HCT116 (cell line): ENCODE measurements at regions not wholly inside any gene's neighbourhood (a gene's known extent, or its start where the extent isn't known, plus 50 kb on each side); places are given as distances from the start of the nearest gene placed in this dataset.

ENCODE experiments used
- ATAC-seq: fragments of 200-7000 bp; cut with Tn5 transposase; 2 replicates; pipeline ENCODE4 v1.9.1; 2020; ENCODE audit warnings: mild to moderate bottlenecking, moderate library complexity
- BruUV-seq: library from RNA; stranded (reverse); fragments of 400-500 nt; replicated peaks from 2 replicates; lab custom pipeline; 2021; lab: Mats Ljungman, UMichigan
- CTCF ChIA-PET: fragments of 300-600 bp; sonication (Branson Sonifier 250); formaldehyde crosslinking; loops from one replicate; lab custom pipeline; 2021; ENCODE audit warnings: antibody characterized with exemption; lab: Charles Lee
- POLR2A ChIA-PET: fragments of 300-600, 350-600 bp; sonication (Branson Sonifier 250); formaldehyde crosslinking; loops from one replicate; lab custom pipeline; 2021; ENCODE audit warnings: antibody characterized with exemption; lab: Charles Lee
- RAD21 ChIA-PET, 2 experiments: fragments of 300-600 bp; sonication (Branson Sonifier 250); formaldehyde crosslinking; loops; one replicate each; lab custom pipeline; 2023; ENCODE audit warnings: low total read pairs in 2 of 2; ENCODE audit not compliant: uncharacterized antibody in 2 of 2, unreplicated experiment in 2 of 2, low non-redundant PET in 1 of 2; lab: Charles Lee
- DNase-seq: peaks from one replicate; pipeline ENCODE4 v3.0.0-alpha.2; 2010; ENCODE audit warnings: low read depth, low spot score
- H2AFZ ChIP-seq: fragments of 200-600 bp; shearing (Covaris generic), sonication (generic); 2 replicates; pipeline ENCODE4 v1.6.1; 2017; ENCODE audit warnings: low read depth, mixed run types, mixed read lengths, antibody characterized with exemption, low read length; ENCODE audit not compliant: poor library complexity, severe bottlenecking
- H3K27ac ChIP-seq: 2 replicates; pipeline ENCODE4 v1.5.1; 2012; ENCODE audit warnings: low read depth, low read length
- H3K27me3 ChIP-seq: fragments of 200-600 bp; sonication (generic); 2 replicates; pipeline ENCODE4 v1.6.1; 2016; ENCODE audit warnings: mixed run types, low read length, mixed read lengths; ENCODE audit not compliant: insufficient read depth
- H3K36me3 ChIP-seq, 2 experiments: fragments of 200-500 bp in 1 of 2; fragments of 200-600 bp in 1 of 2; sonication (Bioruptor generic) in 1 of 2; sonication (generic) in 1 of 2; 2 replicates each; pipeline versions ENCODE4 v1.5.1 to v1.6.1; 2014 to 2016; ENCODE audit warnings: low read length in 2 of 2, inconsistent platforms in 1 of 2, mixed read lengths in 1 of 2, mixed run types in 1 of 2; ENCODE audit not compliant: insufficient read depth in 2 of 2, control insufficient read depth in 1 of 2
- H3K4me1 ChIP-seq, 2 experiments: fragments of 200-600 bp in 1 of 2; sonication (generic) in 1 of 2; 2 replicates each; pipeline versions ENCODE4 v1.5.1 to v1.6.1; 2012 to 2017; ENCODE audit warnings: low read length in 2 of 2, inconsistent platforms in 1 of 2, mild to moderate bottlenecking in 1 of 2, mixed read lengths in 1 of 2, mixed run types in 1 of 2, moderate library complexity in 1 of 2; ENCODE audit not compliant: insufficient read depth in 2 of 2, control insufficient read depth in 1 of 2
- H3K4me2 ChIP-seq: fragments of 200-600 bp; sonication (generic); 2 replicates; pipeline ENCODE4 v1.6.1; 2017; ENCODE audit warnings: mixed run types, low read length, mixed read lengths
- H3K4me3 ChIP-seq, 2 experiments: fragments of 200-600 bp in 1 of 2; sonication (generic) in 1 of 2; replicated peaks in 1 of 2; 2 replicates each; pipeline ENCODE4 v1.5.1; 2011 to 2016; ENCODE audit warnings: low read length in 2 of 2, control low read depth in 1 of 2, low read depth in 1 of 2, mild to moderate bottlenecking in 1 of 2, mixed read lengths in 1 of 2, mixed run types in 1 of 2
- H3K79me2 ChIP-seq: fragments of 200-600 bp; sonication (generic); 2 replicates; pipeline ENCODE4 v1.6.1; 2017; ENCODE audit warnings: mild to moderate bottlenecking, mixed run types, low read length, moderate library complexity, mixed read lengths; ENCODE audit not compliant: insufficient read depth
- H3K9ac ChIP-seq: fragments of 200-600 bp; sonication (generic); 2 replicates; pipeline ENCODE4 v1.6.1; 2016; ENCODE audit warnings: low read length, mixed read lengths
- H3K9me2 ChIP-seq: fragments of 200-600 bp; sonication (generic), shearing (Covaris generic); 2 replicates; pipeline ENCODE4 v1.6.1; 2017; ENCODE audit warnings: mixed run types, mild to moderate bottlenecking, moderate library complexity; ENCODE audit not compliant: insufficient read depth
- H3K9me3 ChIP-seq, 2 experiments: fragments of 200-500 bp in 1 of 2; fragments of 200-600 bp in 1 of 2; sonication (Bioruptor generic) in 1 of 2; sonication (generic) in 1 of 2; 2 replicates each; pipeline ENCODE4 v1.6.1; 2014 to 2017; ENCODE audit warnings: low read length in 2 of 2, mixed read lengths in 2 of 2, inconsistent platforms in 1 of 2, low read depth in 1 of 2, mild to moderate bottlenecking in 1 of 2, mixed run types in 1 of 2, moderate library complexity in 1 of 2; ENCODE audit not compliant: control insufficient read depth in 1 of 2, insufficient read depth in 1 of 2
- H4K20me1 ChIP-seq: fragments of 200-600 bp; sonication (generic), shearing (Covaris generic); 2 replicates; pipeline ENCODE4 v1.6.1; 2017; ENCODE audit warnings: mixed run types, mild to moderate bottlenecking, moderate library complexity; ENCODE audit not compliant: insufficient read depth
- ELF1 ChIP-seq: IDR thresholded peaks from 2 replicates; pipeline ENCODE4 v1.6.1; 2012; ENCODE audit warnings: low read depth, borderline replicate concordance
- EZH2phosphoT487 ChIP-seq: fragments of 200-600 bp; IDR thresholded peaks from 2 replicates; pipeline ENCODE4 v1.6.1; 2018; ENCODE audit warnings: antibody characterized with exemption, borderline replicate concordance
- FOSL1 ChIP-seq: IDR thresholded peaks from 2 replicates; pipeline ENCODE4 v1.6.1; 2012; ENCODE audit warnings: low read depth
- JUND ChIP-seq: IDR thresholded peaks from 2 replicates; pipeline ENCODE4 v1.6.1; 2012
- POLR2AphosphoS5 ChIP-seq: IDR thresholded peaks from 2 replicates; pipeline ENCODE4 v1.6.1; 2011; ENCODE audit warnings: mild to moderate bottlenecking, low read depth, low read length, moderate library complexity
- RAD21 ChIP-seq: IDR thresholded peaks from 2 replicates; pipeline ENCODE4 v1.6.1; 2012; ENCODE audit warnings: low read depth, mild to moderate bottlenecking
- SIN3A ChIP-seq: IDR thresholded peaks from 2 replicates; pipeline ENCODE4 v1.6.1; 2012; ENCODE audit warnings: low read depth
- SP1 ChIP-seq: IDR thresholded peaks from 2 replicates; pipeline ENCODE4 v1.6.1; 2012; ENCODE audit warnings: low read depth
- TCF7L2 ChIP-seq: IDR thresholded peaks from 2 replicates; pipeline ENCODE4 v1.7.0; 2011; ENCODE audit warnings: borderline replicate concordance, inconsistent platforms; ENCODE audit not compliant: insufficient read depth, insufficient read length; ENCODE audit errors: extremely low read depth
- ZNF274 ChIP-seq: fragments of 200-500 bp; sonication (Bioruptor generic); IDR thresholded peaks from 2 replicates; pipeline ENCODE4 v1.6.1; 2014; ENCODE audit warnings: mild to moderate bottlenecking, low read depth, low read length, inconsistent platforms
- intact Hi-C: fragments of 100-400 bp; cut with micrococcal nuclease; formaldehyde crosslinking; loops from 2 replicates; pipeline ENCODE4 v1.10.0; 2022
- TF ChIP-seq, protein P1 (sequence below), 3 experiments: fragments of 200-600 bp in 1 of 3; sonication (generic) in 1 of 3; IDR thresholded peaks in 2 of 3; conservative IDR thresholded peaks in 1 of 3; 2 replicates each; pipeline ENCODE4 v1.5.1; 2012 to 2017; ENCODE audit warnings: low read depth in 2 of 3, low read length in 2 of 3, antibody characterized with exemption in 1 of 3, borderline replicate concordance in 1 of 3, control low read depth in 1 of 3, mild to moderate bottlenecking in 1 of 3, mixed read lengths in 1 of 3, mixed run types in 1 of 3, moderate library complexity in 1 of 3; ENCODE audit not compliant: insufficient read depth in 1 of 3
- TF ChIP-seq, protein P2 (sequence below): IDR thresholded peaks from 2 replicates; pipeline ENCODE4 v1.6.1; 2012; ENCODE audit warnings: low read depth
- TF ChIP-seq, protein P3 (sequence below): IDR thresholded peaks from 2 replicates; pipeline ENCODE4 v1.6.1; 2012

DNA sequence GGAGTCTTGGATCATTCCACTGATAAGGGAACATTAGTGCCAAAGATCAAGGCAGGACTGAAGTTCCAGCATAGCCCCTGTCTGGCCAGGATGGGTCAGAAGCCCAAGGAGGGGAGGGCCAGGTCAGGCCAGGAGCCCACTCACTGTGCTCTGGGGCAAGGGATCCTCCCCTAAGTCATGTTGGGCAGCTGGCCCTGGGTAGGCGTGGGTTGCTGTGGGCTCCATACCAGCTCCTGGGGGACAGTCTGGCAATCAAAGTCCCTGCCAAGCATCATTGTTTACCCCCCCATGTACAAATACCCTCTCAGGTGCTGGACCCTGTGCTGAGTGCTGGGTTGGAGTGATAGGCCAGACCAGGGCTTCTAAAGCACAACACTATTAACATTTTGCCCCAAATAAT lies 130.5 kb downstream of the IRX5 start:
- ATAC-seq = no peak
- Histone ChIP-seq H3K9me2 (no peaks in the 10 kb centered on the region), H4K20me1 (no peaks in the 10 kb centered on the region), H3K4me2 (no peak overlapping the region), H3K9me3 (no peaks in the 10 kb centered on the region), H3K79me2 (no peaks in the 10 kb centered on the region), H3K27me3 (peaks cover 12% of the 10 kb centered on the region; the same call in 1 of the 2 replicates), H2AFZ (no peak overlapping the region), H3K4me1 (no peaks in the 10 kb centered on the region), H3K4me3 (no peak overlapping the region), H3K36me3 (no peaks in the 10 kb centered on the region), H3K27ac (no peak overlapping the region), H3K9ac (no peak overlapping the region)
- RAD21 ChIA-PET = no interaction called here
- POLR2A ChIA-PET = no interaction called here
- DNase-seq = no peak
- TF ChIP-seq, protein P1, sequence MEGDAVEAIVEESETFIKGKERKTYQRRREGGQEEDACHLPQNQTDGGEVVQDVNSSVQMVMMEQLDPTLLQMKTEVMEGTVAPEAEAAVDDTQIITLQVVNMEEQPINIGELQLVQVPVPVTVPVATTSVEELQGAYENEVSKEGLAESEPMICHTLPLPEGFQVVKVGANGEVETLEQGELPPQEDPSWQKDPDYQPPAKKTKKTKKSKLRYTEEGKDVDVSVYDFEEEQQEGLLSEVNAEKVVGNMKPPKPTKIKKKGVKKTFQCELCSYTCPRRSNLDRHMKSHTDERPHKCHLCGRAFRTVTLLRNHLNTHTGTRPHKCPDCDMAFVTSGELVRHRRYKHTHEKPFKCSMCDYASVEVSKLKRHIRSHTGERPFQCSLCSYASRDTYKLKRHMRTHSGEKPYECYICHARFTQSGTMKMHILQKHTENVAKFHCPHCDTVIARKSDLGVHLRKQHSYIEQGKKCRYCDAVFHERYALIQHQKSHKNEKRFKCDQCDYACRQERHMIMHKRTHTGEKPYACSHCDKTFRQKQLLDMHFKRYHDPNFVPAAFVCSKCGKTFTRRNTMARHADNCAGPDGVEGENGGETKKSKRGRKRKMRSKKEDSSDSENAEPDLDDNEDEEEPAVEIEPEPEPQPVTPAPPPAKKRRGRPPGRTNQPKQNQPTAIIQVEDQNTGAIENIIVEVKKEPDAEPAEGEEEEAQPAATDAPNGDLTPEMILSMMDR (IDR thresholded peaks at IDR 0.05 in 2 of 3, conservative IDR thresholded peaks at IDR 0.05 in 1 of 3; ENCODE audit: borderline replicate concordance in 1 of 3, insufficient read depth in 1 of 3, low read depth in 2 of 3, low read length in 2 of 3) = no peak
- TF ChIP-seq POLR2AphosphoS5 = no peak
- no TSS peak for BruUV-seq
- CTCF ChIA-PET = no interaction called here
- intact Hi-C loops = no loop called here

DNA sequence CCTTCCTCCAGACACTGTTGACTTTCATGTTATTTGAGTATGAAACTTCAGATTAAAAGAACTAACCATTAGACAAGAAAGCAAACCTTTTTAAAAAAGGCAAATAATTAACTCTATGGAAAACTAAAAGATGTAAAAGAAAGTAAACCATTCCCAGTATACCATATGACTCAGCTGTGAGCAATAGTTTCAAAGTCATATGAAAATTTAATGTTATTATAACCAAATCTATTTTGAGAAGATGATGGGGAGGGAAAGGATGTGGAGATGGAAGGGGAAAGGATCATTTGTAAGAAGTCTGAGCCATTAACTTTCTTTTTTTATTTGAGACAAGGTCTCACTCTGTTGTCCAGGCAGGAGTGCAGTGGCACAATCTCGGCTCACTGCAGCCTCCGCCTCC lies 131.8 kb downstream of the IRX5 start:
- ChIA-PET POLR2A (no interaction called here), RAD21 (no interaction called here), CTCF (no interaction called here)
- ATAC-seq (no peak), DNase-seq (no peak)
- Histone ChIP-seq H2AFZ (no peak overlapping the region), H3K4me1 (no peaks in the 10 kb centered on the region), H3K27ac (no peak overlapping the region), H3K36me3 (no peaks in the 10 kb centered on the region), H3K4me3 (no peak overlapping the region), H3K27me3 (peaks cover 20% of the 10 kb centered on the region; the same call in 1 of the 2 replicates), H4K20me1 (no peaks in the 10 kb centered on the region), H3K4me2 (no peak overlapping the region), H3K79me2 (no peaks in the 10 kb centered on the region), H3K9me3 (no peaks in the 10 kb centered on the region), H3K9ac (no peak overlapping the region), H3K9me2 (no peaks in the 10 kb centered on the region)
- intact Hi-C loops = no loop called here
- BruUV-seq = no TSS peak
- TF ChIP-seq SIN3A (no peak), RAD21 (no peak), POLR2AphosphoS5 (no peak), TCF7L2 (no peak), JUND (no peak), EZH2phosphoT487 (no peak), SP1 (no peak), ELF1 (no peak), ZNF274 (no peak), FOSL1 (no peak)
- TF ChIP-seq, protein P2, sequence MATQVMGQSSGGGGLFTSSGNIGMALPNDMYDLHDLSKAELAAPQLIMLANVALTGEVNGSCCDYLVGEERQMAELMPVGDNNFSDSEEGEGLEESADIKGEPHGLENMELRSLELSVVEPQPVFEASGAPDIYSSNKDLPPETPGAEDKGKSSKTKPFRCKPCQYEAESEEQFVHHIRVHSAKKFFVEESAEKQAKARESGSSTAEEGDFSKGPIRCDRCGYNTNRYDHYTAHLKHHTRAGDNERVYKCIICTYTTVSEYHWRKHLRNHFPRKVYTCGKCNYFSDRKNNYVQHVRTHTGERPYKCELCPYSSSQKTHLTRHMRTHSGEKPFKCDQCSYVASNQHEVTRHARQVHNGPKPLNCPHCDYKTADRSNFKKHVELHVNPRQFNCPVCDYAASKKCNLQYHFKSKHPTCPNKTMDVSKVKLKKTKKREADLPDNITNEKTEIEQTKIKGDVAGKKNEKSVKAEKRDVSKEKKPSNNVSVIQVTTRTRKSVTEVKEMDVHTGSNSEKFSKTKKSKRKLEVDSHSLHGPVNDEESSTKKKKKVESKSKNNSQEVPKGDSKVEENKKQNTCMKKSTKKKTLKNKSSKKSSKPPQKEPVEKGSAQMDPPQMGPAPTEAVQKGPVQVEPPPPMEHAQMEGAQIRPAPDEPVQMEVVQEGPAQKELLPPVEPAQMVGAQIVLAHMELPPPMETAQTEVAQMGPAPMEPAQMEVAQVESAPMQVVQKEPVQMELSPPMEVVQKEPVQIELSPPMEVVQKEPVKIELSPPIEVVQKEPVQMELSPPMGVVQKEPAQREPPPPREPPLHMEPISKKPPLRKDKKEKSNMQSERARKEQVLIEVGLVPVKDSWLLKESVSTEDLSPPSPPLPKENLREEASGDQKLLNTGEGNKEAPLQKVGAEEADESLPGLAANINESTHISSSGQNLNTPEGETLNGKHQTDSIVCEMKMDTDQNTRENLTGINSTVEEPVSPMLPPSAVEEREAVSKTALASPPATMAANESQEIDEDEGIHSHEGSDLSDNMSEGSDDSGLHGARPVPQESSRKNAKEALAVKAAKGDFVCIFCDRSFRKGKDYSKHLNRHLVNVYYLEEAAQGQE = no peak
- TF ChIP-seq, protein P3, sequence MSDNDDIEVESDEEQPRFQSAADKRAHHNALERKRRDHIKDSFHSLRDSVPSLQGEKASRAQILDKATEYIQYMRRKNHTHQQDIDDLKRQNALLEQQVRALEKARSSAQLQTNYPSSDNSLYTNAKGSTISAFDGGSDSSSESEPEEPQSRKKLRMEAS = no peak
